NB4 (cell line): ENCODE measurements at regions not wholly inside any gene's neighbourhood (a gene's known extent, or its start where the extent isn't known, plus 50 kb on each side); places are given as distances from the start of the nearest gene placed in this dataset.
"Not testable (repeated sequence)": the region's sequence is repeated elsewhere in the genome, so short reads cannot be mapped to it uniquely, and the experiment has no call there.

Experiments used
- DNase-seq: peaks from one replicate; pipeline ENCODE4 v3.0.0; 2010; ENCODE audit warnings: low read depth
- H3K4me3 ChIP-seq: one replicate; pipeline ENCODE4 v1.5.1; 2011; ENCODE audit warnings: mild to moderate bottlenecking, low read depth, low read length, moderate library complexity
- CTCF ChIP-seq: IDR thresholded peaks from one replicate; pipeline ENCODE4 v1.5.1; 2012; ENCODE audit warnings: low read depth, low read length
- MYC ChIP-seq: IDR thresholded peaks from 2 replicates; pipeline ENCODE4 v1.6.1; 2011; ENCODE audit warnings: low read depth, low read length
- POLR2A ChIP-seq: IDR thresholded peaks from 2 replicates; pipeline ENCODE4 v1.6.1; 2011; ENCODE audit warnings: mild to moderate bottlenecking; ENCODE audit not compliant: insufficient read length; ENCODE audit errors: extremely low read depth
- TF ChIP-seq, protein P1 (sequence below): IDR thresholded peaks from 2 replicates; pipeline ENCODE4 v1.6.1; 2011; ENCODE audit warnings: low read depth, low read length

DNA sequence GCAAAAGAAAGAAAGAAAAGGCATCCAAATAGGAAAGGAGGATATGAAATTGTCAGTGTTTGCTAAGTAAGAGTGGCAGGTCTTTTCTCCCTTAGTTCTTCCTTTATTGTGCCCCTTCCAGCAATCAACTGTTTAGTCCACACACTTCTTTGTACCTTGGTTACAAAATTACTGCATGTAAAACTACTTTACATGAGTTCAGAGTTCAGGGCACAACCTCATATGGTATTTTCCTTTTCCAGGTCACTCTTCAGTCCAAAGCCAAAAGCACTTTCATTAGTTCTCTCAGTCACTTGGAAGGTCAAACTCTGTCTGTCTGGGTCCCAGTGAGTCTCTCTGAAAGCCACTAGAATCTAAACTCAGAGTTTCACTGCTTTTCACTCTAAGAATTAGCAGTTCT is 122.5 kb upstream of the SRD5A2 start:
- DNase-seq: no peak
- TF ChIP-seq MYC (no peak), CTCF (no peak), POLR2A (no peak)
- TF ChIP-seq, protein P1, sequence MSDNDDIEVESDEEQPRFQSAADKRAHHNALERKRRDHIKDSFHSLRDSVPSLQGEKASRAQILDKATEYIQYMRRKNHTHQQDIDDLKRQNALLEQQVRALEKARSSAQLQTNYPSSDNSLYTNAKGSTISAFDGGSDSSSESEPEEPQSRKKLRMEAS: no peak
- no peak overlapping the region for H3K4me3 ChIP-seq

DNA sequence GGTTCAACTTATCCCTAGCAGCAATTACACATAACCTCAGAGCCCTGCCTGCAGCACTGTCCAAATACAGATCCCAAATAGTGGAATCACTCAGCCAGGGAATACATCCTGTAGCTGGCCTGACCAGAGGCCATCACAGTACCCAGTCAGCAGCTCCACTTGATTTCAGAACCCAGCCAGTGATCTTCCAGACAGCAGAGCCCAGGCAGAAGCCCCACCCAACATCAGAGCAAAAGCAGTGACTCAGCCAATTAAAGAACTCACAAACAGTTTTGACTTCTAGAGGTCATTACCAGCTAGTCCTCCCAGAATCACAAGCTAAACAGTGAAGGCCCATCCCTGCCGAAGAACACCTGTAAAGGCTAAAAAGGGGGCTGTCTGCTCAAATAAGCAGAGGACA is 118.0 kb upstream of the SRD5A2 start:
- H3K4me3 ChIP-seq: no peak overlapping the region
- no peak for DNase-seq
- TF ChIP-seq CTCF: no peak
- TF ChIP-seq, protein P1: no peak
- no peak for TF ChIP-seq POLR2A
- TF ChIP-seq MYC: no peak

DNA sequence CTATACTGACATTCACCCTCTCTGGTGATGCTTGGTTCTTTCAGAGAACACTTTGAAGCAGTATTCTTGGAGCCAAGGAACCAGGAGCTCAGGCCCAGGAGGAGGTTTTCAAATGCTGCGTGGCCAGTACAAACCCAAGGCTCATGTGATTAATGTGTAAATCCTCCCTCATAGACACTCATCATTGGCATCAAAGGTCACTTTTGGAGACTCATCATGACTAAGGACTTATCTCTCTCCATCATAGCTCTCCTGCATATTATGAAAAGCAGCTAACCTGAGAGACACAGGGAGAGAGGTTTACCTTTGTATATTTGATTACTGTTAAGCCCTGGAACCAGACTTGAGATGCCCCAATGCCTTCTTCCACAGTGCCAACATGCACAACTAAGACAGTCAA is 115.3 kb upstream of the SRD5A2 start:
- DNase-seq: no peak
- H3K4me3 ChIP-seq: no peak overlapping the region
- TF ChIP-seq POLR2A (no peak), MYC (no peak), CTCF (no peak)
- TF ChIP-seq, protein P1: no peak

DNA sequence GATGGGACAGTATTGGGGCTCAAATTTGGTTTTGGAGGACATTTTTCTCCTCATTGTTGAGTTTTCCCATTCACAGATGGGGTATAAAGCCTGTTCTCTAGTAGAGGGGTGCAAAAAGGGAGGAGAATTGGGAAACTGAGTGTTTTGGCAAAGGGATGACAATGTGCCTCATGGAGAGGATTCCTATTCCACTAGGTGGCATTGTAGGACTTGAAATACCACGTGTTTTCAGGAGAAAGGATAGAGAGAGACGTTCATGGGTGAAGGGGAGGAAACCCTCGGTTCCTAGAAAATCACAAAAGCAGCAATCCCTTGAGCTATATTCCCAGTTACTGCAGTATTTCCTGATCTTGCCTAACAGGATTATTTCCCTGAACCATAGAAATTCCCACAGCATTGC is 113.7 kb upstream of the SRD5A2 start:
- no peak for TF ChIP-seq POLR2A
- TF ChIP-seq CTCF: peak; percentile 10
- TF ChIP-seq, protein P1: peak; percentile 89
- TF ChIP-seq MYC: no peak
- peak; percentile 41 for DNase-seq
- H3K4me3 ChIP-seq: no peak overlapping the region

DNA sequence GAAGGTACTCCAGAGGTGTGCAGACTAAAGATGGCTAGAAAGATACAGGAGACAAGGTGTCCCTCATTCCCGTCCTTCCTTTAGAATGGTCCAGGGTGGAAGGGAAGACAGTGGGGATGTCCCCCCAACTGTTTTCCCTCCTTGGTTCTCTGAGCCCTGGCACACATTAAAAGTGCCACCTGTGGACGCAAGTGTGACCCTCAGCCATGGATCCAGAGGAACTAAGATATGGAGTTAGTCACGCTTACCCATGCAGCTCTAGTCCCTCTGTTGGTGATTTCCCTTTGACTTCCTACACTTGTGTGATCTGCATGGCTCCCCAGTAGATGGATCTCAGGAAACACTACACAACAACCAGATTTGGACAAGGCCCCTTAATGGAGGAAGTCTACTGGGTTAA is 113.1 kb upstream of the SRD5A2 start:
- H3K4me3 ChIP-seq: no peak overlapping the region
- TF ChIP-seq, protein P1: no peak
- TF ChIP-seq POLR2A: no peak
- no peak for TF ChIP-seq MYC
- no peak for TF ChIP-seq CTCF
- DNase-seq: peak; percentile 30

GRCh38 chr2:31688282-31688681 is 107.5 kb upstream of the SRD5A2 start:
- peak; percentile 35 for DNase-seq
- TF ChIP-seq CTCF (peak; percentile 64), POLR2A (no peak)
- H3K4me3 ChIP-seq: no peak overlapping the region

GRCh38 chr2:31683506-31683905 is 102.8 kb upstream of the SRD5A2 start:
- not testable (repeated sequence) for H3K4me3 ChIP-seq, DNase-seq
